SKM-1 treated with dmso at 0.1 percent for 144 hours (cell line): ENCODE measurements at regions not wholly inside any gene's neighbourhood (a gene's known extent, or its start where the extent isn't known, plus 50 kb on each side); places are given as distances from the start of the nearest gene placed in this dataset.
"Not testable (repeated sequence)": the region's sequence is repeated elsewhere in the genome, so short reads cannot be mapped to it uniquely, and the experiment has no call there.

Source experiments
- DNase-seq: peaks from one replicate; lab custom pipeline; 2025; ENCODE audit not compliant: unreplicated experiment; lab: John Stamatoyannopoulos, UW

DNA sequence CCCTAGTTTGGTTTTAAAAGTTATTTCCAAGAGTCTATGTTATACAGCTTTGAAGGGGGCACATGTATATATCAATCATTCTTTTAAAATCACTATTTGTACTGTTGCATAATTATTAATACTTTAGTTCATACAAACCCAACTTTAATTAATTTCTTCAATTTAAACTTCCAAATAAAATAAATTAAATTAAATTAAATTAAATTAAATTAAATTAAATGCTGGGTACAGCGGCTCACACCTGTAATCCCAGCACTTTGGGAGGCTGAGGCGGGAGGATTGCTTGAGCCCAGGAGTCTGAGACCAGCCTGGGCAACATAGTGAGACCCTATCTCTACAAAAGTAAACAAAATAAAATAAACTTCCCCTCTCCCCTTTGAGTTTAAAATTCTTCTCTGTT lies 98.9 kb upstream of the MYO10 start:
- DNase-seq: not testable (repeated sequence)

DNA sequence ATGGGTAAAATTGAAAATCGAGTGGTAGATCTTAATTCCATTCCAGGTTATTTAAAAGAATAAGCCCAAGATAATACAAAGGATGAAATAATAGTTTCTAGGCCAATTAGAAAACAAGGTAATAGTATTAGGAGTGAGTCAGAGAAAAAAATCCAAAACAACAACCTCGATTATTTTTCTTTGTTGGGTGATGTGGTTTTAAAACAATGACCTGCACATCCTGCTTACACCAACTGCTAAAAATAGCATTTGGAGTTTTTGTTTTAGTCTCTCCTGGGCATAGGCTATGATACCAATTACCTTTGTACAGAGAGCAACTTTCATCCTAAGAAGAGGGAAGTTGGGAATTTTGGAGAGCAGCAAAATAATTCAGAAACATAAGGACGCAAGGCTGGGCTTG lies 101.7 kb upstream of the MYO10 start:
- DNase-seq: no peak

DNA sequence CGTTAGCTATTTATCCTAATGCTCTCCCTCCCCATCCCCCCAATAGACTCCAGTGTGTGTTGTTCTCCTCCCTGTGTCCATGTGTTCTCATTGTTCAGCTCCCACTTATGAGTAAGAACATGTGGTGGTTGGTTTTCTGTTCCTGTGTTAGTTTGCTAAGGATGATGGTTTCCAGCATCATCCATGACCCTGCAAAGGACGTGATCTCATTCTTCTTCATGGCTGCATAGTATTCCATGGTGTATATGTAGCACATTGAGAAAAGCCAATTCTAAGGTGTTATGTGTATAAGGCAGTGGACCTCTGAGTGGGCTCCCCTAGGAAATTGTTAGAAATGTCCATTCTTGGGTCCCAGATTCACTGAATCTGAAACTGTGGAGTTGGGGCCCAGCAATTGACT lies 103.1 kb upstream of the MYO10 start:
- DNase-seq: no peak

DNA sequence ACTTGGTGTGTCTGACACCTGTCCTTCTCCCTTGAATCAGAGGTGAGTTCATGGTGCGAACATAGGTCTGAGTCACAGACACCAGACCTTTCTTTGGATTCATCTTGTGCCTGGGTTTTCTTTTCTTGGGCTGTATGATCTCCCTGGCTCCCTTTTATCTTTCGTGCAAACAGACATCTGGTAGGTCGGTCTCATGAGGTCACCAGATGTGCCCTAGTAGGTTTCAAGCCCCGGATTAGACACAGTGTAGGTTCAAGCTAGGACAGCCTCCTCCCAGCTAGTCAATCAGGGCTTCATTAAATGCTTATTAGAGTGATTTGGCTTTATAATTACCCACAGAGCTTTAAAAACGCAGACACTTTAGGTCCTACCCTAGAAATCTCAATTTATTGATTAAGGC lies 106.0 kb upstream of the MYO10 start:
- DNase-seq: no peak

GRCh38 chr5:17046320-17046719 lies 110.2 kb upstream of the MYO10 start:
- DNase-seq: no peak

GRCh38 chr5:17050236-17050635 lies 114.1 kb upstream of the MYO10 start:
- no peak for DNase-seq

DNA sequence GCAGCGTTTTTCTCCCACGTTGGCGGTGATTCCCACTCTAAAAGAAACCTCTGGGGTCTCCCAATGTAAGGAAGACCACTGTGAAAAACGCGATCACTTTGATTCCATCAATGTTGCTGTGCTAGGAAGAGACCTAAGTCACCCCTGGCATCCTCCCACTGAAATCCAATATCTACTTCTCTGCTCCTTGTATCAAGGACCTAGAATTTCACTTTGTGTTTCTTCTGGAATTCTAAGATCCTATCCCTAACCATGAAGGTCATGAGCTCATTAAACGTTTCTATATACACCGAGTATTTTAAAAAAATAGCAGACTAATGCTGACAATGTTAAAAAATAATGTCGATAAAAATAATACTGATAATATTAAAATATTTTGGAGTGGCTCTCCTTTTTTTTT lies 118.8 kb upstream of the MYO10 start:
- DNase-seq: no peak

- DNase-seq: no peak
Measured at GRCh38 chr5:17056141-17056631, 120.1 kb upstream of the MYO10 start.

GRCh38 chr5:17058438-17058837 lies 122.3 kb upstream of the MYO10 start:
- DNase-seq: no peak

DNA sequence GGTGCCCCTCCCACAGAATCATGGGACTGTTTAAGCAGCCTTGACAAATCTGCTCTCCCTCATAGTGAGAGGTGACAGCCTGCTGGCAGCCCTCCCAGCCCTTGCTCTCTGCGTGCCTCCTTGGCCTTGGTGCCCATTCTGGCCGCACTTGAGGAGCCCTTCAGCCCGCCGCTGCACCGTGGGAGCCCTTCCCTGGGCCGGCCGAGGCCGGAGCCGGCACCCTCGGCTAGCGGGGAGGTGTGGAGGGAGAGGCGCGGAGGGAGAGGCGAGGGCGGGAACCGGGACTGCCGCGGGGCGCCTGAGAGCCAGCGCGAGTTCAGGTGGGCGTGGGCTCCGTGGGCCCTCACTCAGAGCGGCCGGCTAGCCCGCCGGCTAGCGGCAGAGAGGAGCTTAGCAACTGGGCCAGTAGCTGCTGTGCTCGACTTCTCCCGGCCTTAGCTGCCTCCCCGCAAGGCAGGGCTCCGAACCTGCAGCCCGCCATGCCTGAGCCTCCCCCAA lies 125.9 kb upstream of the MYO10 start:
- no peak for DNase-seq

GRCh38 chr5:17062741-17063140 lies 126.7 kb upstream of the MYO10 start:
- DNase-seq: not testable (repeated sequence)

- no peak for DNase-seq
Measured at GRCh38 chr5:17064241-17064640, 128.2 kb upstream of the MYO10 start.

DNA sequence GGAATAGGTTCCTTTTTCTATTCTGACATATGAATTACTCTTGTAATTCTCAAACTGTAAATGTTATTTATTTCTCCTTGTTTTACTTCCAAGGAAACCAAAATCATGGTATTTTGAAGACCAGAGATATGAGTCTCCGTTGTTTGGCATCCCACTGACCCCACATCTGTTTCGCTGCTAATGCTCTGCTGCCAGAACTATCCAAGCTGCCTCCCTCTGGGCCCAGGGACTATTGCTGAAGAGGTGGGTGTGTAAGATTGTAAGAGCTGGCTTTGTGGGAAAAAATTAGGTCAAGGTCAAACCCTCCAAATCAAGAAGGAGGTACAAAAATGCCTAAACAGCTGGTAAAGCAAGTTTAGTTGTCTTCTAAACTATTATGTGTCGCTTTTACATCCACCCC lies 129.4 kb upstream of the MYO10 start:
- no peak for DNase-seq

- DNase-seq: not testable (repeated sequence)
Measured at GRCh38 chr5:17066026-17066425, 129.9 kb upstream of the MYO10 start.

DNA sequence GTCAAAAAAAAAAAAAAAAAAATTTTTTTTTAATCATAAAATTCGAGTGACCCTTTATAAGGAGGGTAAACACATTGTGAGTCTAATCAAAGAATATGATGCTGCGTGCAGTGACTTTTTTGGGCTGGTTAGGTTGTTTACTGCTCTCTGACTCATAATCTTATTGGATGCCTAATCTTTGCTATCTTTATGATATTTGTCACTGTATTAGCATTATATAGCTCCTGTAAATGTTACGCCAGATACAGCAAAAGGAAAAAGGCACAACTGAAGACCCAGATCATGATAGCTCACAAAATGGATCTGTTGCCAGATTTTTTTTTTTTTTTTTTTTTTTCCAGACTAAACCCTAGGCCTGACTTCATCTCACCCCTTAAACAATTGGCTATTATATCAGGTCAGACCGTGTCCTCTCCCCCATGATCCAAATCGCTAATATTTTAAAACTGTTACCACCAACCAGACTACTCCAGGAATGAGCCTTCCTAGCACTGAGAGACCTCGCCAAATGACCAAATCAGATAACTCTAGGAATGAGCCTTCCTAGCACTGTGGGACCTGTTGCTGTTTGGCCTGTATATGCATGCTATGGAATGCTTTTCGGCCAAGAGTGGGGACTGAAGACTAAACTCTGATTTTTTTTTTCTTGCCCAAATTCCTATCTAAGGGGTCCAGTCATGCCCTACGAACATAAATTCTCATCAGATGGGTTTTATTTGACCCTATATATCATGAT lies 131.7 kb upstream of the MYO10 start:
- DNase-seq: no peak

DNA sequence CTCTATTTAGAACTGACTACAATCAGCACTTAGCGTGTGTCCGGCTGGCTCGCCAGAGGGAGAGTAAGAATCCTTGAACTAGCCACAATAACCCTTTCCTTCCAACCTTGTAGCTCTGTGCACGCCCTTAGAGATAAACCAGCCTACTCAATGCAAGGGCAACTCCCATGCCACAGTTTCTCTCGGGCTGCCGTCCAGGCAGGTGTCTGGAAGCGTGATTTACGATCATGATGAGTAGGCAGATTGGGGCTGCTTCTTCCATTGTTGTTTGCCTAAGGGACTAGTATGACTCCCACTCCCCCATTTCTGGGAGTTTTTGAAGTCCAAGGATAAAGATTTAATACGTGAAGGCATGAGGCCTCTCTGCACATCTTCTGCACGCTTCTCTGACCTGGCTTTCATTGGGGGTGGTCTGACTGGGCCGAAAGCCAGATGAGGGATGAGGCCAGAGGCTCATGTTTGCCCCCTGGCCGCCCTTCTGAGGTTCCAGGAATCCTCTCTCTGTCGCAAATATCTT lies 134.0 kb upstream of the MYO10 start:
- no peak for DNase-seq

DNA sequence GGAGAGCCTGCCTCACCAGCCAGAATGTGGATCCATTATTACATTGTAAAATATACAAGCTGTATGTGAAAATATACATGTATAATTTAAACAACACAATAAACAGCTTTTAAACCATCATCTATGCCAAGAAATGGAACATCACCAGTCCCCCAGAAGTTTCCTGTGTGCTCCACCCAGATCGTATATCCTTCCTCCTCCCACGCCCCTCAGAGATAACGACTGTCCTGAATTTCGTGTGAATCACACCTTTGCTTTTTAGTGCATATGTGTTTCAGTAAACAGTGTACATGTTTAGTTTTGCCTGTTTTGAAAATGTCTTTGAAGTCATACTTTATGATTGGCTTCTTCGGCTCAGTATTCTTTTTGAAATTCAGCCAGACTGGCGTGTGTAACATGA lies 134.6 kb upstream of the MYO10 start:
- DNase-seq: no peak

DNA sequence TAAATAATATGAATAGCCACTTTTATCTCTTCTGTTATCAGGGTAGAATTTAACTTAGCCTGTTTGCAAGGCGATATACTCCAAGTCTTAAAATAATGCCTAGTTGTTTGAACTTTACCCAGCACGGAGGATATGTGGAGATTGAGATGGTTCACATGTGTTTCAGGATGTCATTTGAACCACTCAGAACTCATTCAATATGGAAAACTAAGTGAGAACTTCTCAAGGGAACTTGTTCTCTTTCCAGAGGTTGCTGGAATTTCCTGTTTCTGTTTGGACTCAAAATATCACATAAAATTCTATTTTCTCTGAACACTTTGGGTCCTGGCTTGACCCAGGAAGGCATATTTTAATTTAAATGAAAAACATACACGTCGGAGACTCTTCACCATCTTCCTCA lies 139.1 kb upstream of the MYO10 start:
- DNase-seq: no peak

- DNase-seq: no peak
Measured at GRCh38 chr5:17076272-17076671, 140.2 kb upstream of the MYO10 start.

- DNase-seq: no peak
Measured at GRCh38 chr5:17077440-17078233, 139.8 kb upstream of the BASP1 start.

- no peak for DNase-seq
Measured at GRCh38 chr5:17079562-17079961, 137.9 kb upstream of the BASP1 start.

DNA sequence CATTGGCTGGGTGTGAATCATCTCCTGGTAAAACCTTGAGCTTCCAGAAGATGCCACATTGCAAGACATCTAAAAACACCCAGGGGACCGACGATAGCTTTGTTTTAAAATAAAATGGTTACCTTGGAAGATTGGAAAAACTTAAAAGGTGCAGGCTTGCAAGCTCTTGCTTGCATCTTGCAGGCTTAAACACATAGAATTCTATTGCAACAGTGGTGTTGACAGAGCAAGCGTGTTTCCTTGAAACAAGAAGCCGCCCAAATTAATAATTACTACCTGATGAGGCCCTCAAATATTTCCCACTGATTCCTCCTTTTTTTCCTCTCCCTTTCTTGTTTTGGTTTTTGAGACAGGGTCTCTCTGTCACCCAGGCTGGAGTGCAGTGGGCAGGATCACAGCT lies 137.1 kb upstream of the BASP1 start:
- DNase-seq: no peak
